OCI-LY1 (cell line): ENCODE measurements at regions not wholly inside any gene's neighbourhood (a gene's known extent, or its start where the extent isn't known, plus 50 kb on each side); places are given as distances from the start of the nearest gene placed in this dataset.

Experiments
- EZH2 ChIP-seq: fragments of 200-600 bp; sonication (generic), shearing (Covaris generic); IDR thresholded peaks from 2 replicates; pipeline ENCODE4 v1.8.0; 2017; ENCODE audit warnings: borderline replicate concordance, mixed run types, mild to moderate bottlenecking, antibody characterized with exemption, low read length, moderate library complexity, mixed read lengths
- TF ChIP-seq, protein P1 (sequence below): fragments of 200-600 bp; sonication (generic), shearing (Covaris generic); IDR thresholded peaks from 2 replicates; pipeline ENCODE4 v1.5.1; 2017; ENCODE audit warnings: mild to moderate bottlenecking, antibody characterized with exemption, low read length, moderate library complexity, mixed read lengths

DNA sequence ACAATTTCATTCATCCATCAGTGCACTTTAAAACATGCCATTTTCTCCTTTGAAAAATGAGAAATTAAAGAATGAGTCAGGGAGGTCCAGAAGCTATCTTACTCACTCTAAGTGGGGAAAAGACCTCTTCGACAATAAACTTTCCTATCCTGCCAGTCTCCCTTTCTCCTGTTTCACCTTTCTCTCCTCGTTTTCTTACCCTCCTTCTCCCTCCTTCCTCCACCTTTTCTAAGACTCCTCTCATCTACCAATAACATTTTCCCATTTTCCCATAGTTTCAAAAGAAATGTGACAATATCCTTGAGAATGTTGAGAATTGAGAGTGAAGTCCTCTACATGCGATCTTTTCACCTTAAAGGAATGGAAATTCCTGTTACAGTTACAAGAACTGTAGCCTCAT lies 450.5 kb upstream of the GRAMD2B start:
- TF ChIP-seq, protein P1, sequence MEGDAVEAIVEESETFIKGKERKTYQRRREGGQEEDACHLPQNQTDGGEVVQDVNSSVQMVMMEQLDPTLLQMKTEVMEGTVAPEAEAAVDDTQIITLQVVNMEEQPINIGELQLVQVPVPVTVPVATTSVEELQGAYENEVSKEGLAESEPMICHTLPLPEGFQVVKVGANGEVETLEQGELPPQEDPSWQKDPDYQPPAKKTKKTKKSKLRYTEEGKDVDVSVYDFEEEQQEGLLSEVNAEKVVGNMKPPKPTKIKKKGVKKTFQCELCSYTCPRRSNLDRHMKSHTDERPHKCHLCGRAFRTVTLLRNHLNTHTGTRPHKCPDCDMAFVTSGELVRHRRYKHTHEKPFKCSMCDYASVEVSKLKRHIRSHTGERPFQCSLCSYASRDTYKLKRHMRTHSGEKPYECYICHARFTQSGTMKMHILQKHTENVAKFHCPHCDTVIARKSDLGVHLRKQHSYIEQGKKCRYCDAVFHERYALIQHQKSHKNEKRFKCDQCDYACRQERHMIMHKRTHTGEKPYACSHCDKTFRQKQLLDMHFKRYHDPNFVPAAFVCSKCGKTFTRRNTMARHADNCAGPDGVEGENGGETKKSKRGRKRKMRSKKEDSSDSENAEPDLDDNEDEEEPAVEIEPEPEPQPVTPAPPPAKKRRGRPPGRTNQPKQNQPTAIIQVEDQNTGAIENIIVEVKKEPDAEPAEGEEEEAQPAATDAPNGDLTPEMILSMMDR, result no peak
- TF ChIP-seq EZH2, result no peak
